OCI-LY7 (cell line): ENCODE measurements at regions not wholly inside any gene's neighbourhood (a gene's known extent, or its start where the extent isn't known, plus 50 kb on each side); places are given as distances from the start of the nearest gene placed in this dataset.

ENCODE experiments used
- CTCF ChIP-seq: fragments of 200-600 bp; sonication (generic); conservative IDR thresholded peaks from 2 replicates; pipeline ENCODE4 v1.5.1; 2014; ENCODE audit warnings: mild to moderate bottlenecking, antibody characterized with exemption, low read length, moderate library complexity, mixed read lengths
- EZH2phosphoT487 ChIP-seq: fragments of 200-600 bp; sonication (generic); IDR thresholded peaks from 2 replicates; pipeline ENCODE4 v1.6.1; 2018; ENCODE audit warnings: low read depth, borderline replicate concordance, mild to moderate bottlenecking, mixed run types, antibody characterized with exemption, low read length, moderate library complexity, mixed read lengths

- TF ChIP-seq CTCF = no peak
- no peak for TF ChIP-seq EZH2phosphoT487
Measured at GRCh38 chr6:66418906-66419305, 711.9 kb upstream of the EYS start.
